Body of pancreas (tissue), 4 donors: ENCODE measurements at regions not wholly inside any gene's neighbourhood (a gene's known extent, or its start where the extent isn't known, plus 50 kb on each side); places are given as distances from the start of the nearest gene placed in this dataset.
"Not testable (repeated sequence)": the region's sequence is repeated elsewhere in the genome, so short reads cannot be mapped to it uniquely, and the experiment has no call there.

Experiments
- ATAC-seq: fragments of 150-250 bp; one replicate; pipeline ENCODE4 v1.9.1; 2016
- DNase-seq, 4 donors: peaks; one replicate each; pipeline ENCODE4 v3.0.0-alpha.2; 2019
- H3K27ac ChIP-seq, 4 donors: fragments of 200-600 bp; sonication (generic); 1 replicate in 3 of 4; 2 replicates in 1 of 4; pipeline versions ENCODE4 v1.5.1 to v1.6.1; 2016 to 2019; ENCODE audit warnings: mild to moderate bottlenecking in 1 of 4, mixed read lengths in 1 of 4, moderate library complexity in 1 of 4
- H3K27me3 ChIP-seq, 2 donors: fragments of 200-600 bp; sonication (generic); one replicate each; pipeline ENCODE4 v1.6.0; 2016; ENCODE audit warnings: mild to moderate bottlenecking in 1 of 2
- H3K36me3 ChIP-seq, 2 donors: fragments of 200-600 bp; sonication (generic); replicated peaks in 1 of 2; 2 replicates each; pipeline ENCODE4 v1.5.1; 2016; ENCODE audit warnings: low read depth in 2 of 2; ENCODE audit not compliant: insufficient read depth in 1 of 2
- H3K4me1 ChIP-seq: fragments of 200-600 bp; sonication (generic); one replicate; pipeline ENCODE4 v1.6.0; 2016
- H3K4me3 ChIP-seq, 2 donors: fragments of 200-600 bp; sonication (generic); 1 replicate in 1 of 2; 2 replicates in 1 of 2; pipeline ENCODE4 v1.5.1; 2016 to 2019
- H3K9me3 ChIP-seq, 3 donors: fragments of 200-600 bp; sonication (generic); 1 replicate in 2 of 3; 2 replicates in 1 of 3; pipeline ENCODE4 v1.5.1; 2016
- CTCF ChIP-seq, 7 experiments: fragments of 450-650 bp in 4 of 7; fragments of 200-600 bp in 3 of 7; sonication (generic) in 3 of 7; IDR thresholded peaks; one replicate each; pipeline ENCODE4 v1.5.1; 2016 to 2019; ENCODE audit warnings: antibody characterized with exemption in 7 of 7
- POLR2A ChIP-seq, 3 donors: fragments of 450-650 bp; IDR thresholded peaks; one replicate each; pipeline ENCODE4 v1.6.1; 2016; ENCODE audit warnings: antibody characterized with exemption in 3 of 3, mild to moderate bottlenecking in 2 of 3
- WGBS, 2 donors: methylation state at CpG; one replicate each; pipeline ENCODE4 v1.1.5; 2017; 5-methylcytosine and 5-hydroxymethylcytosine counted together
- intact Hi-C: fragments of 100-400 bp; cut with DNase I; formaldehyde crosslinking; loops from one replicate; pipeline ENCODE4 v1.15.1; 2023

DNA sequence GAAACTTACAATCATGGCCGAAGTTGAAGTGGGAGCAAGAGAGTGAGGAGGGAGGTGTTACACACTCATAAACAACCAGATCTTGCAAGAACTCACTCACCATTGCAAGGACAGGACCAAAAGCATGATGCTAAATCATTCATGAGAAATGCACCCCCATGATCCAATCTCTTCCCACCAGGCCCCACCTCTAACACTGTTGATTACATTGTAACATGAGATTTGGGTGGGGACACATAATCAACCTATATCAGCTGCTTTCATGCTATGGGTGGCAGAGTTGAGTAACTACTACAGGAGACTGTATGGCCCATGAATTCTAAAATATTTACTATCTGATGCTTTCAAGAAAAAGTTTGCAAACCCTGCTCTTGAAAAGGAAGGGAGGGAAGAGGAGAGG, 155.1 kb downstream of the DEFB131A start:
- 71 to 89% methylated on average over 1 of the region's 1 CpG for WGBS, 2 donors
- no peaks in the 10 kb centered on the region for H3K27me3 ChIP-seq
- H3K9me3 ChIP-seq = no peaks in the 10 kb centered on the region
- DNase-seq (no peak), ATAC-seq (no peak)
- no peak overlapping the region for H3K27ac ChIP-seq
- TF ChIP-seq POLR2A (IDR thresholded peaks at IDR 0.05) = no peak
- TF ChIP-seq CTCF (IDR thresholded peaks at IDR 0.05) = no peak
- H3K4me3 ChIP-seq = no peak overlapping the region
- H3K4me1 ChIP-seq = no peaks in the 10 kb centered on the region
- no peaks in the 10 kb centered on the region for H3K36me3 ChIP-seq
- intact Hi-C loops = no loop called here

DNA sequence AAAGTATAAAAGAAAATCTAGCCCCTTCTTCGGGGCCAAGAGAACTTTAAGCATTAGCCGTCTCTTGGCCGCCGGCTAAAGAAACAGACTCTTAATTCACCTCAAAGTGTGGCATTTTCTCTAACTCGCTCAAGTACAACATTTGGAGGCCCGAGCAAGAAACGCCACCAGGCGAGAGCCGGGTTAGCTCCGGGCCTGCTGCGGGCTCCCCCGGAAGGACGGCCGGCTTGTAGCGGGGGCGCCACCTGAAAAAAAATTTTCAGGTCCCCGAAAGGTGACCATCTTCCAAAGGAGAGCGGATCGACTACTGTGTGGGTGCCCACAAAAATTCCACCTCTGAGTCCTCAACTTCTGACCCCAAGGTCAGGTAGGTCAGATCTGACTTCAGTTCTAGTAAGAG, 156.0 kb downstream of the DEFB131A start:
- TF ChIP-seq CTCF (IDR thresholded peaks at IDR 0.05) = no peak
- TF ChIP-seq POLR2A (IDR thresholded peaks at IDR 0.05) = no peak
- Histone ChIP-seq H3K4me1 (no peaks in the 10 kb centered on the region), H3K36me3 (no peaks in the 10 kb centered on the region), H3K27me3 (no peaks in the 10 kb centered on the region), H3K4me3 (no peak overlapping the region), H3K9me3 (no peaks in the 10 kb centered on the region), H3K27ac (no peak overlapping the region)
- 78 to 80% methylated on average over 17 to 19 of the region's 19 CpGs for WGBS, 2 donors
- no peak for ATAC-seq
- DNase-seq = no peak
- intact Hi-C loops = no loop called here

GRCh38 chr4:9602389-9602914, 158.2 kb downstream of the DEFB131A start:
- H3K36me3 ChIP-seq = no peaks in the 10 kb centered on the region
- TF ChIP-seq CTCF (IDR thresholded peaks at IDR 0.05) (no peak), POLR2A (IDR thresholded peaks at IDR 0.05) (no peak)
- no peak overlapping the region for H3K4me3 ChIP-seq
- intact Hi-C loops = no loop called here
- DNase-seq (no peak), ATAC-seq (no peak)
- no peak overlapping the region for H3K27ac ChIP-seq
- no peaks in the 10 kb centered on the region for H3K9me3 ChIP-seq
- 76 to 85% methylated on average over 18 of the region's 18 CpGs for WGBS, 2 donors
- H3K4me1 ChIP-seq = no peaks in the 10 kb centered on the region
- no peaks in the 10 kb centered on the region for H3K27me3 ChIP-seq

DNA sequence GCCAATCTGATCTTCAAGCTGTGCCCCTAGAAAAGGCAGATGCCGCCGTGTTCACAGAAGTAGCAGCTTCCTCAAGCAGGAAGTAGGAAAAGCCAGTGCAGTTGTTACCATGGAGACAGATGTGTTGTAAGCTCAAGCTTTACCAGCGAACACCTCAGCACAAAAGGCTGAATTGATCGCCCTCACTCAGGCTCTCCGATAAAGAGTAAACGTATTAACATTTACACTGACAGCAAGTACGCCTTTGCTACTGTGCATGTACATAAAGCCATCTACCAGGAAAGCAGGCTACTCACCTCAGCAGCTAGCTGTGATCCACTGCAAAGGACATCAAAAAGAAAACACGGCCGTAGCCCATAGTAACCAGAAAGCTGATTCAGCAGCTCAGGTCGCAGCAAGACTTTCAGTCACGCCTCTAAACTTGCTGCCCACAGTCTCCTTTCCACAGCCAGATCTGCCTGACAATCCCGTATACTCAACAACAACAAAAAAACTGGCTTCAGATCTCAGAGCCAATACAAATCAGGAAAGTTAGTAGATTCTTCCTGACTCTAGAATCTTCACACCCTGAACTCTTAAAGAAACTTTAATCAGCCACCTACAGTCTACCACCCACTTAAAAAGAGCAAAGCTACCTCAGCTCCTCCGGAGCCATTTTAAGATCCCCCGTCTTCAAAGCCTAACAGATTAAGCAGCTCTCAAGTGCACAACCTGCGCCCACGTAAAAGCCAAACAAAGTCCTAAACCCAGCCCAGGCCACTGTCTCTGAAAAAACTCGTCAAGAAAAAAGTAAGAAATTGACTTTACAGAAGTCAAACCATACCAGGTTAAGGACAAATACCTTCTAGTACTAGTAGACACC, 160.0 kb downstream of the DEFB131A start:
- 12 to 13% methylated on average over 17 of the region's 17 CpGs for WGBS, 2 donors
- H3K27ac ChIP-seq = not testable (repeated sequence)

GRCh38 chr4:9604893-9605190, 160.6 kb downstream of the DEFB131A start:
- H3K36me3 ChIP-seq, intact Hi-C loops, H3K4me1 ChIP-seq, H3K9me3 ChIP-seq, ATAC-seq, DNase-seq, H3K27me3 ChIP-seq, H3K27ac ChIP-seq, H3K4me3 ChIP-seq: not testable (repeated sequence)
- WGBS, 2 donors = 47 to 50% methylated on average over 5 of the region's 5 CpGs

More for the DNA sequence above, 160.0 kb downstream of the DEFB131A start:
- H3K27me3 ChIP-seq, intact Hi-C loops, ATAC-seq, H3K9me3 ChIP-seq, H3K36me3 ChIP-seq, H3K4me3 ChIP-seq, H3K4me1 ChIP-seq: not testable (repeated sequence)
- peak; percentile 17 to 53 (median 33) for DNase-seq

- Histone ChIP-seq H3K36me3 (no peaks in the 10 kb centered on the region), H3K4me3 (no peak overlapping the region), H3K27ac (no peak overlapping the region), H3K27me3 (no peaks in the 10 kb centered on the region), H3K4me1 (no peaks in the 10 kb centered on the region), H3K9me3 (no peaks in the 10 kb centered on the region)
- 73 to 76% methylated on average over 2 to 4 of the region's 4 CpGs for WGBS, 2 donors
- ATAC-seq = no peak
- TF ChIP-seq CTCF (IDR thresholded peaks at IDR 0.05) (no peak), POLR2A (IDR thresholded peaks at IDR 0.05) (no peak)
- no peak for DNase-seq
- intact Hi-C loops = no loop called here
Observed at GRCh38 chr4:9608300-9608699, 164.1 kb downstream of the DEFB131A start.

GRCh38 chr4:9610321-9610720, 166.1 kb downstream of the DEFB131A start:
- H3K4me1 ChIP-seq, DNase-seq, H3K4me3 ChIP-seq, H3K27ac ChIP-seq, H3K9me3 ChIP-seq, ATAC-seq, H3K36me3 ChIP-seq, H3K27me3 ChIP-seq, intact Hi-C loops: not testable (repeated sequence)
- WGBS, 2 donors = 52 to 76% methylated on average over 2 of the region's 2 CpGs
